Stimulated activated CD4-positive, alpha-beta T cell treated with anti-CD3 and anti-CD28 coated beads, Interleukin-1b, Interleukin-23, amount 100 ng/mL, for 48 hours (primary cell): ENCODE measurements at regions not wholly inside any gene's neighbourhood (a gene's known extent, or its start where the extent isn't known, plus 50 kb on each side); places are given as distances from the start of the nearest gene placed in this dataset.
"Not testable (repeated sequence)": the region's sequence is repeated elsewhere in the genome, so short reads cannot be mapped to it uniquely, and the experiment has no call there.

Experiments used
- DNase-seq: peaks from one replicate; pipeline ENCODE4 v3.0.0-alpha.2; 2020

DNA sequence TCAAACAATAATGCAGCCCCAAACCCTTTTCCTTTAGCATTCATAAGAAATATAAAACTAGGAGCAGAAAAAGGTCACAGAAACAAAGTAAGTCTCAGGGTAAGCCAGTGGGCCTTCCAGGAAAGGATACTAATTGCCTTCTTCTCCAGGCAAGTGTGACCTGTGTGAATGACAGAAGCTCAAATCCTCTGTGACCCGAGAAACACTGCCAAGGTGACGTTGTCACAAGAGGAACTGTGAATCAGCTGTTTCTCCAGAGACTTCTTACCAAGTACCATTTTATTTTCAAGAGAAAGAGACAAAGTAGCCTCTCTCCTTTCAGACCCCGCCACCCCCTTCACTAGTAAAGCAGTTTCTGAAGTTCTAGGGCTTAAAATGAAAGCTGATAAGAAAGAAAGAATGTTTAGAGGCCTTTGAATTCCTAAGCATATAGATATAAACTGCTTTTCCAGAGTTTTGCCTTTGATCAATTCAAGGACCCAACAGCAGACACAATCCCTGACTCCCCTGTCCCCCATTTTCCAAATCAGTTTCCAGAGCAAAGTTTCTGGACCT, 155.6 kb downstream of the NUF2 start:
- no peak for DNase-seq

DNA sequence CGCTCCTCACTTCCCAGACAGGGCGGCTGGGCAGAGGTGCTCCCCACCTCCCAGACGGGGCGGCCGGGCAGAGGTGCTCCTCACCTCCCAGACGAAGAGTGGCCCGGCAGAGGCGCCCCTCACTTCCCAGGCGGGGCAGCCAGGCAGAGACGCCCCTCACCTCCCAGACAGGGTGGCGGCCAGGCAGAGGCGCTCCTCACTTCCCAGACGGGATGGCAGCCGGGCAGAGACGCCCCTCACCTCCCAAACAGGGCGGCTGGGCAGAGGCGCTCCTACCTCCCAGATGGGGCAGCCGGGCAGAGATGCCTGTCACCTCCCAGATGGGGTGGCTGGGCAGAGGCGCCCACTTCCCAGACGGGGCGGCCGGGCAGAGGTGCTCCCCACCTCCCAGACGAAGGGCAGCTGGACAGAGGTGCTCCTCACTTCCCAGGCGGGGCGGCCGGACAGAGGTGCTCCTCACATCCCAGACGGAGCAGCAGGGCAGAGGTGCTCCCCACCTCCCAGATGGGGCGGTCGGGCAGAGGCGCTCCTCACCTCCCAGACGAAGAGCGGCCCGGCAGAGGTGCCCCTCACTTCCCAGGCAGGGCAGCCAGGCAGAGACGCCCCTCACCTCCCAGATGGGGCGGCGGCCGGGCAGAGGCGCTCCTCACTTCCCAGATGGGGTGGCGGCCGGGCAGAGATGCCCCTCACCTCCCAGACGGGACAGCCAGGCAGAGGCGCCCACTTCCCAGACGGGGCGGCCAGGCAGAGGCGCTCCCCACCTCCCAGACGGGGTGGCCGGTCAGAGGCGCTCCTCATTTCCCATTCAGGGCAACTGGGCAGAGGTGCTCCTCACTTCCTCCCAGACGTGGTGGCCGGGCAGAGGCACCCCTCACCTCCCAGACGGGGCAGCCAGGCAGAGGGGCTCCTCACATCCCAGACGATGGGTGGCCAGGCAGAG, 176.9 kb downstream of the NUF2 start:
- DNase-seq, result not testable (repeated sequence)

DNA sequence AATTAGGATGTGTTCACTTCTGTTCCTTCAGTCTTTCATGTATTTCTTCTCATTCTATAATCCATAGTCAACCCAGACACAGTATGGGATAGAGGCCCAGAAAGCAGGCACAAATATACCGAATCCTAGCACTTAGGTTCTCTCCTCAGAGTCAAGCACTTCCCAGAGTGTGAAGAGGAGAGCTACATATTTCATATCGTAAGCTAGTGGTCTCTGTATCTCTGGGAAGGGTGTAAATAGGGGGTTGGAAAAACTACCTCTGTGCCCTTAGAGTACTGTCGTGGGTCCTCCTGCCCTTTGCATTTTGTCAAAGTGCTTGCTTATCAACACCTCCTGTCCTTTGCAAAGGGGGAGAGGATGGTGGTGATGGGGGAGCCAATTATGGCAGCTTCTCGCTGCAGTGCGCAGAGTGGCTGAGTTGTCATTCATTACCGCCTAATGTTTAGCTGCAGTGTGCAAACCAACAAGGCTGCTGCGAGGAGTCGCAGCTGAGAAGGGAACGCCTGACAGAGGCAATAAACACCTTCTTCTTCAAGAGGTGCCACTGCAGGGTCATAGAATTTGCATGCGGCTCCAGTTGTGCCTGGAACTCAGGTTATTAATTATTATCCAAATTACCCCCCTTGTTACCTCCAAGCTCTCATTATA, 182.7 kb downstream of the NUF2 start:
- DNase-seq, result no peak

DNA sequence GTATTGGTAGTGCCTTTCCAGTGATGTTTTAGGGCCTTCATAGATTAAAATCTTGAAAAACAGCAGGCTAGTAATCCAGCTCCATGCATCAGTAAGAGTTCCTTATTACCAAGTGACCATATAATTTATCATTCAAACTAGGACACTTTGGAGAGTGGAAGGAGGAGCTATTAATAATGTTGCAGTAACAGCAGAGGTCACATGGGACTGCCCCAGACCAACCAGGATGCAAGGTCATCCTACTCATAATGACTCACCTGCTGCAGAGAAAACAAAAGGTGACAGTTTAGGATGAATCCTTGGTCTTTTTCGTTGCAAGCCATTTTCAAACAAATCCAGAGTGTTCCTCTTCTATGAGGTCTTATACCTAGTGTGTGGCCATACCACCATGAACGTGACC, 187.4 kb downstream of the NUF2 start:
- DNase-seq, result no peak

DNA sequence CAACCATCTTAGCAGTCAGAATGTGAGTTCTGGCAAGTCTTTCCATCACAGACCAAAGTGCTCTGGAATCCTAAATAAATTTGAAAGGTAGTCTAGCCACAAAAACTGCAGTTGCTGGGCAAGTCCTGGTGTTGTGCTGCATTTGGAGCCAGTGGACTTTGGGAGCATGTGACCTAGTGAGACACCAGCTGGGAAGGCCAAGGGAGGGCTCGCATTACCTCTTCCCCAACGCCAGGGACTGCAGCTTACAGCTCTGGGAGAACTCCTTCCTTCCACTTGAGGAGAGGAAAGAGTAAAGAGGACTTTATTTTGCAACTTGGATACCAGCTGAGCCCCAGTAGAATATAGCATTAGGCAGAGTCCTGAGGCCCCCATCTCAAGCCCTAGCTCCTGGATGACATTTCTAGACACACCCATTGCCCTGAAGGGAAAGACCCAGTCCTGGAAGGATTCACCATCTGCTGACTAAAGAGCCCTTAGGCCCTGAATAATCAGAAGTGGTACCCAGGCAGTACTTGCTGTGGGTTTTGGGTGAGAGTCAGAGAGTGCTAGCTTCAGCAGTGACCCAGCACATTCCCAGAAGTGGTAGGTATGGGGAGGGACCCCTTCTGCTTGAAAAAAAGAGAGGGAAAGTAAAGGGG, 190.7 kb downstream of the NUF2 start:
- DNase-seq, result no peak

DNA sequence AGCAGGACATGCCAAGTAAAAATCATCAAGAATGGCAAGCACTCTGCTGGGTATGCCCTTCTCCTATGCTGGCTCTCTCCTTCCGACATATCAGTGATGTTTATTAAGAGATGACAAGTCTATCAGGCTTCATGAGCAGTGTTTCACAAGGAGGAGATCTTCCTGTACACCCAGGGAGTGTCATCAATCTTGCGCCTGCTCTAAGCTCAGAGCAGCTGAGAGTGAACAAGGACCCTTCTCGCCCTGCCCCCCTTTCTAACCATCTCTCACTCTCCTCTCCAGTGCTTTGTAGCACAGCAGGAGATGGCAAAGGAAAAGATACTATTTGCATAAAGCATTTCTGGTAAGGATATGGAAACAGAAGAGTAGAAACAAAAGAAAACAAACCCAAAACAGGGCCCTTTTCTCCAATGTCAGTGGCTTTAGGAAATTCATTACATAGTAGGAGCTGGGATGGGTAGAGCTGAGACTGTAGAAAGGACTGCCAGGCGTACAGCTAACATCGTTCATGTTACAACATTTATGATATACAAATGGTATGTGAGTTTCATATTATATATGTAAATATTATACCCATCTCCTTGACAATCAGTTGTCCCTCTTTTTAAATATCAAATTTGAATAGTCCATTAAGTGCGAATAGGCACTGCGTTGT, 201.7 kb downstream of the NUF2 start:
- no peak for DNase-seq

DNA sequence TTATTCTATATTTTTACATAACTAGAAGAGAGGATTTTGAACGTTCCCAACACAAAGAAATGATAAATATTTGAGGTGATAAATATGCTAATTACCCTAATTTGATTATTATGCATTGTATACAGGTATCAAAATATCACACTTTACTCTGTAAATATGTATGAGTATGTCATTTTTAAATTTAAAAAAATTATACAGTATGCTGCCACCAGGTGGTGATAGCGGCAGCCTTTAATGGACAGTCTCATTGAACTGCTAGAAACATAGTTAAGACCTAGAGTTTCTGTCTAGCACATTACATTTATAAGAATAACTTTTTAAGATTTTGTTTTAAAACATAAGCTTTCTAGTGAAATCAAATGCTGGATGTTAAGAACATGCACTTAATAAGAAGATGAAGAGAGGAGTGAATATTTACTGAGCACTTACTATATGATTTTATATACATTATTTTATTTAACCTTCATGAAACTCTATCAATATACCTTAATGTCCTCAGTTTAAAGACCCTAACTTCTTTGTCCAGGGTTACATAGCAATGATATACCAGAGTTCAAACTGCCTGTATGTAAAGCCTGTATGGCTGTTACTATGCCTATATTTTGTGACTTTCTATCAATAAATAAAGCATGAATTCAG, 207.1 kb downstream of the NUF2 start:
- no peak for DNase-seq

DNA sequence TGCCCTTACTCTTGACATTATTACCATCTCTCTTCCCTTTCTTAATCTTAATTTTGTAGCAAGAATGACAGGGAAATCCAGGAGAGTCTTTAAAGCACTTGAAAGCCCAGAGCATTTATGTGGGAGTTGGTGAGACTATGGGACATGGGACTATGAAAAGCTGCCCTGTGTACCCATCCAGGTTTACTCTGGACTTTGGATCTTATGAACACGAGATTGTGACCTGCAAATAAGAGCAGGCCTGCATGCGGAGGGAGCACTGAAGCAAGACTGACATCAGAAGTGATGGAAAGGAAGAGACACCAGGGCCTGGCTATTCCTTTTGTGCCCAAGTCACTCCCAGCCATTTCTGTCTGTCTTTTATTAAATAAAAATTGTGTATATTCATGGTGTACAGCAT, 209.6 kb downstream of the NUF2 start:
- DNase-seq, result no peak

DNA sequence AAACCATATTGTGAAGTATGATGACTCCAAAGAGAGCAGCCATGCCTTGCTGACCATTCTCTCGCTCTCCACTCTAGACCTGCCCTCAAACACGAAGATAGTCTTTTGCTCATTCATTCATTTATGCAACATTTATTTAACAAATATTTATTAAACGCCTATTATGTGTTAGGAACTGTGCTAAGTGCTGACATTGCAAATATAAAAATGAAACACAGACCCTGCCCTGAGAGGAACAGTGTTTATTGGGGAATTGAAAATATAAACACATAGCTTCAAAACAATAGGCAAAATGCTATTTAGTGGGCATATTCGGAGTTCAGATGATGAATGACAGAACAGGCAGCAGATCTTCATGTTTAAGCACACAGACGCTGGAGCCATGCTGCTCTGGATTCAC, 213.6 kb downstream of the NUF2 start:
- DNase-seq, result no peak

DNA sequence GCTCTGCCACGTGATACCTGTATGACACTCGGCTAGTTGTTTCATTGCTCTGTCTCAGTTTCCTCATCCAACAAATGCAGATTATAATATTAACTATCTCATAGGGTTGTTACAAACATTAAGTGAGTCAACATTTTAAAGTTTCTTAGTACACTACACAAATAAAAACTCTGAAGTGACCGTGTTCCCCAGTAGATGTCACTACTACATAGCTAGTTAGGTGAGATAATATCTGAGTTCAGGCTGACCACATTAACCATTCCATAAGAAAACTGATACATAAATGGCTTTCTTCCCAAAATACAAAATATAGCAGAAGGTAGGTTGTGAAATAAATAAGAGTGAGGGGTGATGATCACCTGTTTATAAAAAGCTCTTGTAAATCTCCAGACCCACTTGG, 214.1 kb downstream of the NUF2 start:
- DNase-seq, result no peak

DNA sequence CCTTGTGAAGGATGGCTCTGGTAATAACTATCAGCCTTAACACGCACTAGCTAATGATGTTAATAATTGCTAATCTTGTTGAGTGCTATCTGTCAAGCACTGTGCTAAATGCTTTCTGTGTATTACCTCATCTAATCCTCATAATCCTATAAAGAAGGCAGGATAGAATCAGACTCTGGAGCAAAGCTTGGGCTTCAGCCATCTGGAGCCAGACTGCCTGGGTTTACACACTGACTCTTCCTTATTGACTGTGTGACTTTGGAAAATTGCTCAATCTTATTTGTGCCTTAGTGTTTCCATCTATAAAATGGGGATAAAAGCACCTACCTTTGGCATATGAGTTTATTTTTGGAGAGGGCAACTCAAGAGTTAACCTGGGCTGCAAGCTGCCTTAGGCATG, 216.1 kb downstream of the NUF2 start:
- DNase-seq, result no peak

DNA sequence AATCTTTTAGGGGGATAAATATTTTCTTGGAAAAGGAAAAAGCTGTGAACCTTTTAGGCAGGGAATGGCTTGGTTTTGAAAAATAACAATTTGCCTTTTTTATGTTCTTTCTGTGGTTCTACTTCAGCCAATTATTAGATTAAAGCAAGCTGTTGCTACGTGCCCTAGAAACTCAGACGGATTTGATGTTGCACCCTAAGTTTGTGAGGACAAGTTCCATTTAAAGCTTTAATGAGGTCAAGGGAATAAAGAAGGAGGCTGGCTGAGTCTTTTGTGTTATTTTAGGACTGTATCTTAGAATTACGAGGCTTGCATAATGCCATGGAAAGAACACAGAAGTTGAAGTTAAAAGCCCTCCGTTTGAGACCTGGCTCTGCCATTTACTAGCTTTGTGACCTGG, 216.9 kb downstream of the NUF2 start:
- no peak for DNase-seq

DNA sequence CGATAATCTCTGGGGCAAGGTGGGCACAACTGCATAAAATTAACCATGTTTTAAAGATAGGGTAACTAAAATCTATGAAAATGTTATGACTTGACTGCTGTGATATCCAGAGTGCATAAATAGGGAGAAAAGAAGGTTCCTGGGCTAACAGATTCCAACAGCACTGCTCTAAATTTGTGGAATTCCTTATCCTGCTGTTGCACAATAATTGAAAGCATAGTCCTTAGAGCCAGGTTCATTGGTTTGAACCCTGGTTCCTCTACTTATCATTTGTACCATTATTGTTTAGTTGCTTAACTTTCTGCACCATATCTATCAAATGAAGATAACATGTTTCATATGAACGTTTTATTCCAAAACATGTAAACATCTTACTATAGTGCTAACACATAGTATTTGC, 219.0 kb downstream of the NUF2 start:
- no peak for DNase-seq

DNA sequence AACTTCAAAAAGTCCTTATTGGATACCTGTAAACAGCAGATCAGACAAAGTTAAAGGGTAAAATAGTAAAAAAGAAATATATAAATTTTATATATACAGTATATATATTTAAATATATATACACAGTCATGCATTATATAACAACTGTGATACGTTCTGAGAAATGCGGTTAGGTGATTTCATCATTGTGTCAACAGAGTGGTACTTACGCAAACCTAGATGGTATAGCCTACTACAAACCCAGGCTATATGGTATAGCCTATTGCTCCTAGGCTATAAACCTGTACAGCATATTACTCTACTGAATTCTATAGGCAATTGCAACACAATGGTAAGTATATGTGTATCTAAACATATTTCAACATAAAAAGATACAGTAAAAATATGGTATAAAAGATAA, 222.7 kb downstream of the NUF2 start:
- no peak for DNase-seq

DNA sequence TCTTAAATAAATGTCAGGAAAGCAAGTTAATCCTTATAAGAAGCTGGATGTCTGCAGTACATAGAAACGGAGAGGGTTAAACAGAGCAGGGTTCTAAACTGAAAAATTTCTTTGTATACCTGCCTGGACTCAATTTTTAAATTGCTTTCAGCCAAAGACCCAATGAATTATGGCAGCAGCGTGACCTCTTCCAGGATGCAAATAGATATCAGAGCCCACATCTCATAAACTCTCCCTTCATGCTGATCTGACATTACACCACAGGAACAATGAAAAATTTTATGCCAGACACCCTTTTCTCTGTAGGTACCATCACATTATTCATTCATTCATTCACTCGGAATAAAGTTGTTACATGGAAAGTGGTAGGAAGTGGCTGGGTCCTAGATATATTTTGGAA, 236.4 kb downstream of the NUF2 start:
- DNase-seq, result no peak

DNA sequence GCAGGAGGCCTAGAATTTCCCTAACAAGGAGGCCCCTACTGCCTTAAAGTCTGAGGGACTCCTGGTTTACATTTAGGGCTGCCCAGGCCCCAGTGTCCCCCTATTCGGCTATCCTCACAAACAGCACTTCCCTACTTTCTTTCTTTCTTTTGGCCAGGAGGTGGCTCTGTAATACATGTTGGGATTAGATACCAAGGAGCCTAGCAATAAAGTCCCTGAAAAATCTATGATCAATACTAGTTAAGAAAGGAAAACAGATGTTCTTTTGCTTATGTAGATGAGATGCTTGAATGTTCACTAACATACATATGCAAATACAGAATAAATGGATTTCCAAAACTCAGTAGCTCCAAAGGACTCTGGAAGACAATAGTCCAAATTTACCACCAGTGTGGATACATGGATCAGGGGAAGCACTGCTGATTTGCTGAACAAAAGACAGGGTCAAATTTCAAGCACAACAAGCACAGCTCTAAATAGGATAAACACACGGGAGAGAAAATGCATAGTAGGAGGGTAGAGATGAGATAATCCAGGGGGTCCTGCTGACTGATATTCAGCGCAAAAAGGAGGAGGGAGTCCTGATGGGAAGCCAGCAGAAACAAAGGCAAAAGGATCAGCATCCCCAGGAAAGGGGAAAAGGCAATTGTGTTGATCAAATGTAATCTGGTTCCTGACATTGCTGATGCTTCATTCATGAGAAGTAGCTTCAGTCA, 240.0 kb downstream of the NUF2 start:
- DNase-seq, result no peak

DNA sequence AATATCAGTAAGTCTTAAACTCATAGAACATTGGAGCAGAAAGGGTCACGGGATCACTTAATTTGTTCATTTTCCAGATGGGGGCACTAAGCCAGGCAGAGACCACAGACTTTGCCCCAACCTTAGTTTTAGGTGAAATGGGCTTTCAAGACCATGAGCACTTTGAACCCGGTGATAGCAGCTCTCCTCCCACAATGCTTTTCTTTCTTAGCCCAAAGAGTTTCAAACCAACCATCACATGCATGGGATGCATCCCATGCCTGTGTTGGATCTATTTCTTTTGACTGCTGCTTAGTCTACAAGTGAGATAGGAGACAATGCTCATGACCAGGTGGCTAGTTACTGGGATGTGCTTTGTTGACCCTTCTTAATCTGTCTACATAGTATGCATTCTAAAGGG, 240.6 kb downstream of the NUF2 start:
- no peak for DNase-seq

DNA sequence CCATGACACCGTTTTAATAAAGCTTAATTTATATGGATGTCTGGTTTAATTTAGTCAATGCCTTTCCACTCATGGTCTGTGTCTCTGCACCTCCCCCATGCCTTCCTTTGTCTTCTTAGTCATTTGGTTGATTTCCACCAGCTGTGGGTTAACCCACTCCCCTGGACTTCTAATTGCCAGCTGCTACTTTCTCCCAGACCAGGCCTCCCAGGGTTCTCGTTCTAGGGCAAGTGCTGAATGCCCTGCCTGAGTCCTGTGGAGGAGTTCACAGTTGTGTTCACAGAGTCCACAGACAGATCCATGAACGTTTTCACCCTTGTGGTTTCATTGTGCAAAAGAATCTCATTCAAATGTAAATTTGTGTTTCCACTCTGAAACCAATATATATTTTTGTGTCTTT, 243.4 kb downstream of the NUF2 start:
- no peak for DNase-seq

DNA sequence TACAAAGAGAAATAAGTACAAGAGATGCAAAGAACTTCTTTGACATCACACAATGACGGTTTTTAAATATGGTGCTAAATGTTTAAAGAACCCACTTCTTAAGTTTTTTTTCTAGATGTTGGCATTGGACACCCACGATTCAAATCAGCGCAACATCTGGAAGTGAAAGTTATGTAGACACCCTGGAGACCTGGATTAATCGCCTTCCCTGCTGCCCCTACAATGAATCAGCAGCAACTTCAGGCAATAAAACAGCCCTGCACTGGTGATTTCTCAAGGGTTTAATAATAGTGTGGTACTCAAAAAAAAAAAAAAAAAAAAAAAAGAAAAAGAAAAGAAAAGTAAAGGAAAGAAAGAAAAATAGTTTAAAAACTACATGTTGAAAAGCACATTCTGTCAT, 248.3 kb downstream of the NUF2 start:
- DNase-seq, result no peak

DNA sequence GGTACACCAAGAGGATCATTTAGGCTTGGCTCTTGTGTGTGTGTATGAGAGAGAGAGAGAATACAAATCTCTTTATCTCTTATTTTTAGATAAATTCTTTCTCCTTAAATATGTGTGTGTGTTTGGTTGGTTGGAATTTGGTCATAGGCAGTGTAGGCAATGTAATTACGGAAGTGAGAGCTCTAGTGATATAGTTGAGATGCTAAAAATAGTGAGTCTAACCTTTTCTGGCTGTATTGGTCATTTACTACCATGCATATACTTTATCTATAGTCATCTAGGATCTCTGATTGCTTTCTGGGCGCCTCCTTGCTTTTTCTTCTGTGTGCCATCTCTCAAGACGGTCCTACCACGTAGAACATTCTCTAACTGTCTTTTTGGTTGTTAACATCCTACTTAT, 250.2 kb downstream of the NUF2 start:
- no peak for DNase-seq

DNA sequence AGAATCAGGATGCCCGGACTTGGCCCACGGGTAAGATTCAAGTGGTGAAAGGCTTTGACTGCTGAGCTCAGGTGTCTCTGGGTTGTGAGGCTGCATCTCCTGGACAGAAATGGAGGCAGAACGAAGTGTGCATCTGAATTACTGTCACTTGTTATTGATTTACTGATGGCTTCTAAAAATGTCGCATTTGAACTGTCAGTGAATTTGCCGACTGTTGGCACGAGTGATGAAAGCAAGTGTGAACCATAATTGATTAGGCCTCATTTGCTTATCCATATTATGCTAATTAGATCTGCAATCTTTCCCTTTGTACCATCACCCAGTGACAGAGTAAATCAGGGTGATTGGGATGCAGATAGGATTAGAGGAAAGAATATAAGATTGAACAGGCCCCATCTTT, 252.4 kb downstream of the NUF2 start:
- no peak for DNase-seq

DNA sequence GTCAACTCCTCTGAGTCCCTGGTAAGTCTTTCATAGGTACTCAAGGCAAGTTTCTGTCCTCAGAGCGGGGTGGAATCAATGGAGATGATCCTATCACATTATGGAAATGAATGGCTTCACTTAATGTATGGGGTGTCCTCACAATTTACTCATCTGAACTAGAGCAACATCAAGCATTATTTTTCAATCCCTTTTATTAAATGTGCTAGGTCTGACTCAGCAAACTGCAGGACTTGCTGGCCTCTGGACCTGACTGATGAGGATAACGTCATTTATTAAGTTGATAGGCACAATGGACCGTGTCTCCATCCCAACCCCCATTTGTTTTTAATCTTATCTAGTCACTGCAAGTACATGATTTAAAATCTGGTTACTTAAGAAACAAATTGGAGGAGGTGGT, 259.2 kb downstream of the NUF2 start:
- no peak for DNase-seq
